ENCODE measurements at regions not wholly inside any gene's neighbourhood (a gene's known extent, or its start where the extent isn't known, plus 50 kb on each side); places are given as distances from the start of the nearest gene placed in this dataset.

GRCh38 chr14:94710731-94711130, 59.2 kb downstream of the GSC start:
- ATAC-seq: no peak
- BruUV-seq (replicated peaks): no TSS peak
- in situ Hi-C loops (cut with MboI): no loop called here

GRCh38 chr14:94707494-94707893, 62.4 kb downstream of the GSC start:
- Histone ChIP-seq H3K9me1 (ENCODE audit: control insufficient read depth, insufficient read depth, low read length) (no peaks in the 10 kb centered on the region), H3K27ac (ENCODE audit: extremely low read depth, low read depth, low read length) (no peak overlapping the region), H3K9me3 (replicated peaks; ENCODE audit: control insufficient read depth, insufficient read depth, low read depth, low read length) (no peaks in the 10 kb centered on the region), H3K9ac (ENCODE audit: insufficient read depth in 1 of 2, low read depth in 2 of 2, low read length in 2 of 2) (no peak overlapping the region), H2AFZ (ENCODE audit: low read depth, low read length) (no peak overlapping the region), H3K36me3 (ENCODE audit: control insufficient read depth, insufficient read depth, low read length) (no peaks in the 10 kb centered on the region), H3K4me1 (replicated peaks in 1 of 2; ENCODE audit: control insufficient read depth in 2 of 2, insufficient read depth in 2 of 2, low read length in 2 of 2) (no peaks in the 10 kb centered on the region), H3K4me2 (ENCODE audit: insufficient read depth, low read length) (no peak overlapping the region), H3K79me2 (ENCODE audit: control insufficient read depth, insufficient read depth, low read length) (no peaks in the 10 kb centered on the region), H3K4me3 (no peak overlapping the region), H4K20me1 (replicated peaks; ENCODE audit: control insufficient read depth, insufficient read depth, low read length) (no peaks in the 10 kb centered on the region), H3K27me3 (ENCODE audit: control insufficient read depth in 2 of 2, insufficient read depth in 2 of 2, low read length in 2 of 2) (peaks cover 0 to 11% of the 10 kb centered on the region in 2 experiments; a peak in 2 of 5 replicates)
- CTCF ChIA-PET (ENCODE audit: low intra/inter-chr PET ratio): no interaction called here
- FAIRE-seq (no peak), ATAC-seq (no peak; the same call in 2 of the 3 replicates), DNase-seq (ENCODE audit: extremely low read depth in 1 of 4, low spot score in 3 of 4) (no peak)
- no CpG with 5 or more reads among the region's 4 CpGs for WGBS (ENCODE audit: insufficient coverage, low coverage, missing lambda C conversion rate)
- POLR2A ChIA-PET: no interaction called here
- intact Hi-C loops (cut with micrococcal nuclease): no loop called here
- TF ChIP-seq NFRKB (IDR thresholded peaks at IDR 0.05; ENCODE audit: low read depth): no peak
- TF ChIP-seq HDAC3 (IDR thresholded peaks at IDR 0.05; ENCODE audit: borderline replicate concordance, partially characterized antibody): no peak
- TF ChIP-seq KLF6 (CRISPR knock-in tag; IDR thresholded peaks at IDR 0.05; ENCODE audit: borderline replicate concordance): no peak
- TF ChIP-seq ZNF57 (CRISPR knock-in tag; IDR thresholded peaks at IDR 0.05): no peak
- no peak for TF ChIP-seq TCF3 (CRISPR knock-in tag; IDR thresholded peaks at IDR 0.05)
- TF ChIP-seq GTF2A2 (tag; IDR thresholded peaks at IDR 0.05): no peak
- no peak for TF ChIP-seq LEF1 (IDR thresholded peaks at IDR 0.05)
- TF ChIP-seq NUFIP1 (IDR thresholded peaks at IDR 0.05; ENCODE audit: partially characterized antibody): no peak
- TF ChIP-seq NR4A1 (CRISPR knock-in tag; IDR thresholded peaks at IDR 0.05): no peak
- TF ChIP-seq NR4A1 (tag; IDR thresholded peaks at IDR 0.05): no peak
- TF ChIP-seq TARDBP (IDR thresholded peaks at IDR 0.05): no peak
- no peak for TF ChIP-seq ZNF668 (CRISPR knock-in tag; IDR thresholded peaks at IDR 0.05)
- no TSS peak for BruUV-seq (replicated peaks)
- in situ Hi-C loops (cut with MboI): no loop called here

More at GRCh38 chr14:94710731-94711130, 59.2 kb downstream of the GSC start:
- WGBS (ENCODE audit: insufficient coverage, low coverage, missing lambda C conversion rate): 0% methylated on average over 6 of the region's 10 CpGs
- Histone ChIP-seq H3K9ac (ENCODE audit: insufficient read depth in 1 of 2, low read depth in 2 of 2, low read length in 2 of 2) (no peak overlapping the region), H3K4me3 (no peak overlapping the region), H3K9me3 (replicated peaks; ENCODE audit: control insufficient read depth, insufficient read depth, low read depth, low read length) (no peaks in the 10 kb centered on the region), H3K4me2 (ENCODE audit: insufficient read depth, low read length) (no peak overlapping the region), H3K27ac (ENCODE audit: extremely low read depth, low read depth, low read length) (no peak overlapping the region), H2AFZ (ENCODE audit: low read depth, low read length) (no peak overlapping the region), H3K27me3 (ENCODE audit: control insufficient read depth in 2 of 2, insufficient read depth in 2 of 2, low read length in 2 of 2) (peaks cover 1 to 11% of the 10 kb centered on the region in 2 experiments; a peak in 2 of 5 replicates), H3K9me1 (ENCODE audit: control insufficient read depth, insufficient read depth, low read length) (no peaks in the 10 kb centered on the region), H3K79me2 (ENCODE audit: control insufficient read depth, insufficient read depth, low read length) (no peaks in the 10 kb centered on the region), H3K36me3 (ENCODE audit: control insufficient read depth, insufficient read depth, low read length) (no peaks in the 10 kb centered on the region), H3K4me1 (replicated peaks in 1 of 2; ENCODE audit: control insufficient read depth in 2 of 2, insufficient read depth in 2 of 2, low read length in 2 of 2) (no peaks in the 10 kb centered on the region), H4K20me1 (replicated peaks; ENCODE audit: control insufficient read depth, insufficient read depth, low read length) (no peaks in the 10 kb centered on the region)
- intact Hi-C loops (cut with micrococcal nuclease): no loop called here
- ChIA-PET POLR2A (no interaction called here), CTCF (ENCODE audit: low intra/inter-chr PET ratio) (no interaction called here)
- DNase-seq (ENCODE audit: extremely low read depth in 1 of 4, low spot score in 3 of 4): no peak
- FAIRE-seq: no peak
- TF ChIP-seq RBFOX2 (IDR thresholded peaks at IDR 0.05; ENCODE audit: low read depth, low read length) (no peak), SMARCA4 (IDR thresholded peaks at IDR 0.05) (no peak), BCL6 (CRISPR knock-in tag; IDR thresholded peaks at IDR 0.05) (no peak), KLF10 (CRISPR knock-in tag; IDR thresholded peaks at IDR 0.05) (no peak), PHB2 (IDR thresholded peaks at IDR 0.05; ENCODE audit: low read depth) (no peak), ZFPM2 (CRISPR knock-in tag; IDR thresholded peaks at IDR 0.05) (no peak), TOE1 (IDR thresholded peaks at IDR 0.05; ENCODE audit: borderline replicate concordance) (no peak), TOE1 (CRISPR knock-in tag; IDR thresholded peaks at IDR 0.05; ENCODE audit: borderline replicate concordance, low read depth) (no peak), ZNF324 (CRISPR knock-in tag; IDR thresholded peaks at IDR 0.05) (no peak), NFIC (IDR thresholded peaks at IDR 0.05) (no peak)
